ENCODE measurements at regions not wholly inside any gene's neighbourhood (a gene's known extent, or its start where the extent isn't known, plus 50 kb on each side); places are given as distances from the start of the nearest gene placed in this dataset.
A peak's percentile ranks its signal among the peaks of the same experiment; 100 is the strongest.

DNA sequence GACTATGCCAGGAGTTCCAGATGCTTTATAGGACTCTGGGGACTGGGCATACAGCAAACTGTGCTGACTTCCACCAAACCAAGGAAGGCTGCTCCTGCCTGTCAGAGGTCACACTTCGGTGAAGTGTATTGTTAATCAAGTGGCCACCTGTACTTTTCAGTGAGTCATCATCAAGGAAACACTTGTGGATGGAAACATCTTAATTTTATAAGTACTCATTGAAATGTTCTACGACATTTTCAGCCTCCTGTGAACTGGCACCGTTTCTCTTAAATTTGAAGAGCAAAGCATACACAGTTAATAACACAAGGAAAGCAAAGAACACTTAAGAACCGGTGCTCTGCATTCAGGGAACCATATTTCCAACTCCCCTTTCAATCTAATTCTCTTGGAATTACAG, 801.7 kb upstream of the DPPA4 start:
- DNase-seq = no peak

- no peak for DNase-seq
Measured at GRCh38 chr3:110139821-110140220, 802.5 kb upstream of the DPPA4 start.

DNA sequence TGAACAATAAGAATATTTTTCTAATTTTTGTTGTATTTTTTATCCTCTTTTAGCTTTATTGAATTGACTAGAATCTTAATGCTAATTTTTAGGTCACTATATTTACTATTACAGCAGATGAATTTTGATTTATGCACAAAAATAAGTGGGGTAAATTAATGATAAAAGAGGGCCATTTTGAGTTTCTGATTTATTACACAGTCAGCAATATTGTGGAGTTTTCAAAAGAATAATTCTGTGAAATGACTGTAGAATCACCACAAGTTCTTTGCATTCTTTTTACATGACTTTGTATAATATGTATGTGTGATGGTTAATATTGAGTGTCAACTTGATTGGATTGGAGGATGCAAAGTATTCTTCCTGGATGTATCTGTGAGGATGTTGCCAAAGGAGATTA, 812.4 kb upstream of the DPPA4 start:
- no peak for DNase-seq

DNA sequence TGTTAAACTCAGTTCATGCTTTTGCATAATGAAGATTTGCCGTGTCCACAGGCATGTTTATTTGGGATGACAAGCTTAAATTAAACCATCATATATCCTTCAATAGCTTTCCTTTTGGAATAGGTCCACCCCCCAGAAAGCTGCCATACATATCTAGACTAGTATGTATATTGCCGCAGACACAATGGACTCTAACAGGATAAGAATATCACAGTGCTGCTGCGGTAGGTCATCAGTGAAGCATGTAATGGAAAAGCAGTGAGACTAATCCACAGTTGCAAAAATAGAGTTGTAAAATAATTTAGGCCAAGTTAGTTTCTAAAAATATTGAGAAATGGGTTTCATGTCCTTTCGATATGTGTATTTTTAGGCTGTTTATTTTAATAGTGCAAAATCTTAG, 819.9 kb upstream of the DPPA4 start:
- DNase-seq = no peak

- DNase-seq = no peak
Measured at GRCh38 chr3:110164632-110165369, 827.5 kb upstream of the DPPA4 start.

DNA sequence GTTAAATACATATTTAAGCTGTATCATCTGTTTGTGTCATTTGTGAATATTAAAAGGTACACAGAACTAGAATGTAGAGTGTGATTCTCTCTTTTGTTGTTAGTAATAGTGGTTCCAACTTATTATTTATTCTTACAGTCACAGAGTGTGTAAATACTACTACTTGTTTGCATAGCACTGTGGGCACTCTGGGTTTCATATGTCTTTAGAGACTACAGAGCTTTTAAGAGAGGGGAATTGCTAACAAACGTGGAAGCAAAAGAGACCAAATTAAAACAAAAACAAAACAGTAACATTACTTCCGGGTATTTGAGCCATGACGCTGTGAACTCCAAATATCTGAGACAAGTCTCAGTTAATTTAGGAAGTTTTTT, 828.0 kb upstream of the DPPA4 start:
- DNase-seq = no peak

DNA sequence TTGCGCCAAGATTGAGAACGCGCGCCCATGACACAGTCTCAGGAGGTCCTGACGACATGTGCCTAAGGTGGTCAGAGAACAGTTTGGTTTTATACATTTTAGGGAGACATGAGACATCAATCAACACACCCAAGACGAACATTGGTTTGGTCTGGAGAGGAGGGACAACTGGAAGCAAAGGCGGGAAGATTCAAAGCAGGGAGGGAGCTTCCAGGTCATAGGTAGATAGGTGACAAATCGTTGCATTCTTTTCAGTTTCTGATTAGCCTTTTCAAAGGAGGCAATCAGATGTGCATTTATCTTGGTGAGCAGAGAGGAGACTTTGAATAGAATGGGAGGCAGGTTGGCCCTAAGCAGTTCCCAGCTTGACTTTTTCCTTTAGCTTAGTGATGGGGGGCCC, 828.4 kb upstream of the DPPA4 start:
- DNase-seq = no peak

DNA sequence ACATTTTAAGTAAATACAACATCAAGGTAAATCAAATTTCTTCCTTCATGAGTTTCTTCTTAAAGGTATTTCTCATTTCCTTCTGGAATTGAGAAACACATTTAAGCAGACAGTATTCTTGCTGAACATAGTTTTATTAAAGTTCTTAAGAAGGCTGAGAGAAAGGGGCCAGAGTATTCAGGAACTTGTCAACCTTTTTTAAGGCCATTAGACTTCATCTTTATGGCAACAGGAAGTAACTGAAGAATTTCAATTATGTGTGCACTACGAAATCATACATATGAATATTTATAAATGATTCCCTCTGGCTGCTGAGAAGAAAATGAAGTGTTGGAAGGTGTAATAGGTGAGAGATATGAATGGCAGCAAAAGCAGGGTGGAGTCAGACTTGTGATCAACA, 829.4 kb upstream of the DPPA4 start:
- no peak for DNase-seq

- no peak for DNase-seq
Measured at GRCh38 chr3:110174908-110175307, 837.6 kb upstream of the DPPA4 start.

- no peak for DNase-seq
Measured at GRCh38 chr3:110178965-110179364, 841.6 kb upstream of the DPPA4 start.

GRCh38 chr3:110180733-110181132, 843.4 kb upstream of the DPPA4 start:
- no peak for DNase-seq

DNA sequence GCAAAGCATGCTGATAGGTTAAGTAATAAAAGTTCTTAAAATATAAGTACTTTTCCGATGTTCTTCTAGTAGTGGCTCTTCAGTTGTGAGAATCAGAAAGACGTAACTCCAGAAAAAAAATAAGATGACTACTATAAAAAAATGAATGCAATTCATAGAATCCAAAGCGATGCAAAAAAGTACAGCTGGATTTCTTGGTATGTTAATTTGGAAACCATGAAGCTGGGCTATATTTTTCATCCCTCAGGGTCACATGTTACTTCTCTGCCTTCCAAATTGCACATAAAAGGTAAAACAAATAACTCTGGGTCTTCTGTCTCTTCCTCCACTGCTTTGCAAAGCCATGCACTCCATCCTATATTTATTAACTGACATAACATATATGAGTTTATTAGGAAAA, 843.9 kb upstream of the DPPA4 start:
- DNase-seq = no peak

GRCh38 chr3:110184536-110184935, 847.2 kb upstream of the DPPA4 start:
- no peak for DNase-seq

DNA sequence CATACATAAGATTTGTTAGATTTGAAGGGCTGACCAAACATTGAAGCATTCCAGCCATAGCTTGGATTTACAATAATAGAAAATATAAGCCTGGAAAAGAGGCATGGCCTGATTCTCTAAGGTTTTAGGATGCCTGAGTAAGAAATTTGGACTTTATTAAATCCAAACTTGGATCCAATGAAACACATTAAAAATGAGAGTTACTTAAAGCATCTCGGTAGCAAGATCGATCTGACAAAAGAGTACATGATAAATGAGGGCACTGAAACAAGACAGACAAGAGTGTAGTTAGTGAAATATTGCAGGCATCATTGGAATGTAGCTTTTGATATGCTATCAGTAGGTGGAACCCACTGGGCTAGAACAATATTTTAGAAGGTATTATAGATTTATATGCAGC, 855.7 kb upstream of the DPPA4 start:
- DNase-seq = no peak

- peak; percentile 6 for DNase-seq
Measured at GRCh38 chr3:110198717-110199587, 861.6 kb upstream of the DPPA4 start.

GRCh38 chr3:110199588-110199943, 862.2 kb upstream of the DPPA4 start:
- DNase-seq = no peak

GRCh38 chr3:110210086-110210660, 861.4 kb upstream of the NECTIN3 start:
- DNase-seq = no peak

DNA sequence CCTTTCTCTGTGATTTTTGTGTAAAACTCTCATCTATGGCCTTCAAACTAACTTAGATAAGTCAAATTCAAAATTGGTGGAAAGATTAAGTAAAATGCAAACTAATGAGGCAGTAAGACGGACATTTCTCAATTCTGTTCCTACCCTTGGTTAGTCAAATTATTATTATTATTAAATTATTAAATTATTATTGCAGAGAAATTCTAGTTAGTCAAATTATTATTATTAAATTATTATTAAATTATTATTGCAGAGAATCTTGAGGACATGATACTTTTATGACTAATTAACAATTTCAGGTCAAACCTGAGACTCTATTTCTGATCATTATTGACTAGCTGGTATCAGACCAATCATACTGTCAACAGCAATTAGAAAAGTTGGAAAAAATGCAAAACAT, 845.0 kb upstream of the NECTIN3 start:
- no peak for DNase-seq

GRCh38 chr3:110227991-110228390, 843.6 kb upstream of the NECTIN3 start:
- DNase-seq = no peak

DNA sequence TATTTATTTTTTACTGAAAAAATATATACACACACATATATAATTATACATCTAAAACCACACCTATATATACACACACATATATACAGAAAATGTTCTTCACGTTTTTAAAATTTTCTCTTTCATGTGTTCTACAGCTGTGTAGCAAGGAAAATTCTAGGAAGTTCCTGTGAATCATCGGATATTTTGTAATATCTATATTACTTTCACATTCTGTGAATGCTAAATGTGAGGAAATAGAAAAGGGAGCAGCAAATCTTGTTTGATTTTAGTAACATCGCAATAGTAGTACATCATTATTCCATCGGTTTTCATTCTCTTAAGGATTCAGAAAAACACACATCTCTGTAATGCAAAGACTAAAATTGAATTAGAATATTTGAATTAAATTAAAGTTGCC, 836.8 kb upstream of the NECTIN3 start:
- no peak for DNase-seq

DNA sequence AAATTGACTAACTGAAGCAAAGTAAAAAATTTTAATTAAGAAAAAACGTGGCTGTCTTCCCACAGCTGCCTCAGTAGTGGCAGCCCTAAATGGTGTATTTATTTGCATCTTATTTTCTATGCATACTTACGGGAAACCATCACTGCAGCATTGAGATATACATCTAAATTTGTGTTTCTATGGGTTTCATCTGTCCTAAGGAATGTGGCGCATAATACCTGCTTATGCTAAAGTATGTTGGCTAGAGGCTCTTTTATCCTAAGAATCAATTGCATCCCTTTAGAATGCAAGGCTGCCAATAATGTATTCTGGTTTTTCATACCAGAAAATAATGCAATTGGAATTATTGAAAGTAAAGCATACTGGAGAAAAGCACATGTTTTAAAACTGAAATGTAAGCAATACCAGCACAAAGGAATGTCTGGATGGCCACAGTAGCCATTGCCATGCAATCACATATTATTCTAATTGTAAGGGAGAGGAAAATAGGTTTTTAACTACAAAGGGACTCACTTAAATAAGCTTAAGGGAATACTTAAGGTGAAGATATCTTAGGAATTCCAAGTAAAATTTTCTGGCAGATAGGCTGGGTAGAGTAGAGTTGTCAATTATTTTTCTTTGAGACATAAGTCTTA, 834.5 kb upstream of the NECTIN3 start:
- no peak for DNase-seq

DNA sequence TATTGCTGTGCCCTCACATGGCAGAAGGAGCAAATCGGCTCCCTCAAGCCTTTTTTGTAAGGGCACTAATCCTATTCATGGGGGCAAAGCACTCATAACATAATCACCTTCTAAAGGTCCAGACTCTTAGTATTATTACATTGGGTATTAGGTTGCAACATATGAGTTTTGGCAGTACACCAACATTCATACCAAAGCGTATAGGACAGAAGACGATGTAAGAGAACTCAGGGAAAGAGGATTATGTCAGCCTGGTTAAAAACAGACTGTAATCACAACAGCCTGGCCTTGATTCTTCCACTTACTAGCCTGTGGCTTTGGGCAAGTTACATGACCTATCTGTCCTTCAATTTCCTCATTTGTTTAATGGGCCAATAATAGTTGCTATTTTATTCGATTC, 828.5 kb upstream of the NECTIN3 start:
- DNase-seq = peak; percentile 84

DNA sequence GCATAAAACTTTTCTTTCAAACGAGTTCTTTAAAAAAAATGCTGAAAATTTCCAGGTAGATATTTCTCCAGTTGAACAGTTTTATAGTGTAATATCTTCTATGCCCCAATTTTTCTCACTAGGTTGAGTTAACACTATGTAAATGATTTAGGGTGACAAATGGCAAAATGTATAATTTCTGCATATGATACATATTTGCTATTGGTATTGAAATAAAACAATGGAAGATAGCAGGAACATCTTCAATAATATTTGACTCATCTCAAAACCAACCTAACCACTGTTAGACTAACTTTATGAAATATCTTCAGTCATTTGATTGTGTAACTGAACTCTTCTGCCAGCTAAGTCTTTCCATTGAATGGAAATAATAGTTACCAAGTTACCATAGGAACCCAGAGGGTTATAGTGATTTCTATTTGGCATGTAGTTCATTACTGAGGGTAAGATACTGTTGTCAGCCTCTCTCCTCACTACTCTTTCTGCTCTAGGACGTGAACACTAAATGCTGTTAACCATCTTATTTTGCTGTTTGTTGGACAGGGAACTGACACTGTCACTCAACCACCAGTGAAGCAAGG, 824.7 kb upstream of the NECTIN3 start:
- no peak for DNase-seq

All from NCI-H82 (cell line).